EH (cell line): ENCODE measurements at regions not wholly inside any gene's neighbourhood (a gene's known extent, or its start where the extent isn't known, plus 50 kb on each side); places are given as distances from the start of the nearest gene placed in this dataset.
"Not testable (repeated sequence)": the region's sequence is repeated elsewhere in the genome, so short reads cannot be mapped to it uniquely, and the experiment has no call there.

Source experiments
- DNase-seq: peaks from one replicate; pipeline ENCODE4 v3.0.0-alpha.2; 2015; ENCODE audit warnings: low read depth

- DNase-seq: no peak
These were observed 741.8 kb downstream of the TMEM121 start for GRCh38 chr14:106268013-106268727.

DNA sequence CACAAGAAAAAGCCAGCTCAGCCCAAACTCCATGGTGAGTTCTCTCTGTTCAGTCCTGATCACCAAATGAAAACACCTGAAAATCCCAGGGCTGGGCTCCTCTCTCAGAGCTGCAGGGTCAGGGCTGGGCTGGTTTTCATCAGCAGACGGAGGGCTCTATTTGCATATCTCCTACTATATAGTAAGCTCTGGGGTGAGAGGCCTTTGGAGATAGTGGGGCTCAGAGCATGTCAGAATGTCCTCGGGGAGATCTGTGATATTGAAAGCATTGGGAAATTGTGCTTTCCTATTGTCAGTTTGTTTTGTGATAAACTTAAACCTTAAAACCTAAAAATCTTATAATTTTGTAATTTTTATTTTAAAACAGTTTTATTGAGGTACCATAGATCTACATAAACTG is 742.6 kb downstream of the TMEM121 start:
- DNase-seq: no peak

GRCh38 chr14:106269451-106270204 is 743.2 kb downstream of the TMEM121 start:
- no peak for DNase-seq

DNA sequence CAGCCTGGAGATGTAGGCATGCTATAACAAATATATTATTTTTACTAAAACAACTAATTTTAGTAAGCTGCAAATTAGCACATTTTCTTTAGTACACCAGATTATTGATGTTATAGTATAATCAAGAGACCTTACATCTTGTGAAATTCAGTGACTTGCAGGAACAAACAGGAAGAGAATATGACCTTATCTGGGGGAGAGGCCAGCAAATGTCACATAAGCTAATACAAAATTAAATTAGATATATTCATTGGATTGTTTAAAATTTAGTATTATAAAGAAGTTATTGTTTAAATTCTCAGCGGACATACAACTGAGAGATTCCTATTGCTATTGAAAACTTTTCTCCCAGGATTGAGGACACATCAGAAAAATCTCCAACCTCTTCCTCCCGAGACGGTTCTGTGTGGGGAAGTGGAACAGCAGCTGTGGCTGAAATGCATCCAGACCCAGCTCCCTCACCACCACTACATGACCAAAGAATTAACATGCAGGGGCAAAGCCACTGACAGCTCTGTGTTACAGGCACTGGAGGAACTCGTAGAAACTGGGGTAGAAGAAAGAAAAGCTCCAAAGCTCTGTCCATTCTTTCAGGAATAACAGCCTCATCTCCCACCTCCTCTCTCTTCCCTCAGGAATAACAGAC is 744.2 kb downstream of the TMEM121 start:
- DNase-seq: not testable (repeated sequence)

GRCh38 chr14:106276326-106277267 is 750.2 kb downstream of the TMEM121 start:
- no peak for DNase-seq

DNA sequence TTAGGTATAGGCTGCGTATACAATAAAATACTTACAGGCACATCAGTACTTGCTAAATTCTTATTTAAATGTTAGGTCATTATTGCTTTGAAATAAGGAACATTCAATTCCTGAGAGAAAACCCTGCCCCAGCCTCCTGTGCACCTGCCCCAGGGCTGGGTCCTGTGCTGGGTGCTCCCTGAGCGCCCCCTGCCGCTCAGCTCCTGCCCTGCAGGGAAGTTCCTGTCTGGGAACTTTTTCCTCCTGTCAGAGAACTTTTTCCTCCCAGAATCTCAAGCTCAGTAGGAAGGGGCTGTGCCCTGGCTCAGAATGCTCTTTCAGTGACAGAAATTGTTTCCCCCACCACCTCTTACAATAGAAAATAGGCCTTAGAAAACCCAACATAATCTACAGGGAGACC is 751.1 kb downstream of the TMEM121 start:
- no peak for DNase-seq

GRCh38 chr14:106280876-106281275 is 754.5 kb downstream of the TMEM121 start:
- no peak for DNase-seq

- DNase-seq: no peak
These were observed 760.4 kb downstream of the TMEM121 start for GRCh38 chr14:106286697-106287290.

GRCh38 chr14:106287506-106287905 is 761.1 kb downstream of the TMEM121 start:
- DNase-seq: no peak

- no peak for DNase-seq
These were observed 765.2 kb downstream of the TMEM121 start for GRCh38 chr14:106291626-106292025.

GRCh38 chr14:106294324-106294723 is 767.9 kb downstream of the TMEM121 start:
- no peak for DNase-seq

DNA sequence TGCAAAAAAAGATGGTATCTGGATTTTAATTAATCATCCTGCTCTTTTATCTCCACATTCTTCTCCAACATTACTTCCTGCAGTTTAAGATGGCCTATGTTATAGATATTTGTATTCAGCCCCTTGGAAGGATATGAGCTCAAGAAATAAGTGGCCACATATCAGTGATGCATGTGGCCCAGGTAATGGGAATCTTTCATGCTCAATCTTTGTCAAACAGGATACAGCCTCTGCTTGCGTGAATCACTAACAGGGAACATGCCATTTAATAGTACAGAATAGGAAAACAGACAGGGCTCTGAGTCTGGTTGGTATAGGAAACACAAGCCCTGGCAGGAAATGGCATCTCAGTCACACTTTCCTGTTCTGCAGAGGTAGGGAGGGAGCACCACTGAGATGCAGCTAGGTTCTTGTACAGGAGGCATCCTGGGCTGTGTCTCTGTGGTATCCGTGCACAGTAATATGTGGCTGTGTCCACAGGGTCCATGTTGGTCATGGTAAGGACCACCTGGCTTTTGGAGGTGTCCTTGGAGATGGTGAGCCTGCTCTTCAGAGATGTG is 774.6 kb downstream of the TMEM121 start:
- not testable (repeated sequence) for DNase-seq

DNA sequence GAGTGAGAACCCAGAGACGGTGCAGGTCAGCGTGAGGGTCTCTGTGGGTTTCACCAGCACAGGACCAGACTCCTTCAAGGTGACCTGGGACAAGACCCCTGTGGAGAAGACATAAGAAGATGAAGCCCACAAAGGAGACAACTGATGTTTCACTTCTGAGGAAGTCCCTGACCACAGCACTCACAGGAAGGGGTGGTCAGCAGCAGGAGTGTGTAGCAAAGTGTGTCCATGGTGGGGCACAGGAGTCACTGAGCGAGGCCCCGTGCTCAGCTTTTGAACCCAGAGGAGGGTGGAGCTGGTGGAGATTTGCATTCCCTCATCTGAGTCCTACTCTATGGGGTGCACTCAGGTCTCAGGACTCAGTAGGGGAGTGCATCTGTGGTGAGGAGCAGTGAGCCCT is 775.2 kb downstream of the TMEM121 start:
- not testable (repeated sequence) for DNase-seq

- DNase-seq: no peak
These were observed 776.3 kb downstream of the TMEM121 start for GRCh38 chr14:106302661-106303060.

DNA sequence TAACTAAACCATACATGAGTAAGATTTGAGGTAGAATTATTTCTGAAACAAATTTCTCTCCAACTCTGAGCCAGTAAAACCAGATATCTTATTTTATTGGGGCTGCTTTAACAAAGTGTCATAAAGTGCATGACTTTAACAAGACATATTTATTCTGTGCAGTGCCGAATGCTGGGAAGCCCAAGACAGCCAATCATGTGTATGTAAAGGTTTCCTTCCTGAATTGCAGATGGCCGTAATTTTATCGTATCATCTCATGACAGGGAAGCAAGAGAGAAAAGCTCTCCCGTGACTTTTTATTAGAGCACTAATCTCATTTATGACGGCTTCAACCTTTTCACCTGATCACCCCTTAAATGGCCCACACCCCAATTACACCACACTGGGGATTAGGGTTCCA is 777.9 kb downstream of the TMEM121 start:
- no peak for DNase-seq

DNA sequence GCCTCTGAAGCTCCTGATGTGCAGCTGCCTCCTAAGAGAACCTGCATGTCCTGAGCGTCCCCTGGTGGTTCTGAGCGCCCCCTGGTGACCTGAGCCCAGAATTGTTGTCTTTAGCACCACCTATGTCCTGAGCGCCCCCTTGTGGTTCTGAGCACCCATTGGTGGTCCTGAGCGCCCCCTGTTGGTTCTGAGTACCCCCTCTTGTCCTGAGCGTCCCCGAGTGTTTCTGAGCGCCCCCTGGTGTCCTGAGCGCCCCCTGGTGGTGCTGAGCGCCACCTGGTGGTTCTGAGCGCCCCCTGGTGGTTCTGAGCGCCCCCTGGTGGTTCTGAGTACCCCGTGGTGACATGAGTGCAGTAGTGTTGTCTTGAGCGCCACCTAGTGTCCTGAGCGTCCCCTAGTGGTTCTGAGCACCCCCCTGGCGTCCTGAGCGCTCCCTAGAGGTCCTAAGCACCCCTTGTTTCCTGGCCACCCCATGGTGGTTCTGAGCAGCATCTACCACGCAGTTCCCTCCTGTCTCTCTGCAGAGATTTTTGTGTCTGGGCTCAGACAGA is 782.5 kb downstream of the TMEM121 start:
- DNase-seq: no peak

DNA sequence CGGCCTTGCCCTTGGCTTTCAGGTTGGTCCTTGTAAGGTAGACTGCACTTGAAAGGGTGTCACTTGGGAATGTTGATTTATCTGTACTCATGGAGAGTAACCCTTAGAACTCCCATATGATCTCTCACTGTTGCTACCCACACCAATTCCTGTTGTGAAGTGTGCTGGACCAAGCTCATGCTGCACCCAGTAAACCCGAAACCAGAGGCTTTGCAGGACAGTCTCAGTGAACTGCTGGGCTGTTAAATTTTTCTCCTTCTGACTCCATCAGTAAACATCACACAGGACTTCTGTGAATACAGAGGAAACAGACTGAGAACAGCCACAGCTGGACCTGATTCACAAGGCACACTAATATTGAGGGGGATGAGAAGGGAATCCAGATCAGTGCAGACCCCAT is 783.0 kb downstream of the TMEM121 start:
- DNase-seq: no peak

DNA sequence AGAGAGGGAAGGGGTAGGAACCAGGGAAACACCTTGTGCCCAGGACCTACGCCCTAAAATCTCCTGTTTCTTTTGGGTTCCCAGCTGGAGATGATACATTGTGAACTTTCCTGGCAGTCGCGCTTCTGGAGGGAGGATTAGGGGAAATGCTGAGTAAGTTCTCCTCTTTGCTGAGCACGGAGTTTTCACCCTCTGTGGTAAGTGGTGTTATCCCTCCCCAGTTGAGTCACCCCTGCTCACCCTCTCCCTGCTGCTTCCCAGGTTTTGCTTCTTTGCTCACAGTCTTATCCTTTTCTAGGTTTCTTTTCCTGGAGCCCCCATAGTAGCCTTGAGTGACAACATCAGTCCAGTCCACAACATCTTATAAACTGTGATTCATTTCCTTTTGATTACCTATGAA is 789.1 kb downstream of the TMEM121 start:
- no peak for DNase-seq

DNA sequence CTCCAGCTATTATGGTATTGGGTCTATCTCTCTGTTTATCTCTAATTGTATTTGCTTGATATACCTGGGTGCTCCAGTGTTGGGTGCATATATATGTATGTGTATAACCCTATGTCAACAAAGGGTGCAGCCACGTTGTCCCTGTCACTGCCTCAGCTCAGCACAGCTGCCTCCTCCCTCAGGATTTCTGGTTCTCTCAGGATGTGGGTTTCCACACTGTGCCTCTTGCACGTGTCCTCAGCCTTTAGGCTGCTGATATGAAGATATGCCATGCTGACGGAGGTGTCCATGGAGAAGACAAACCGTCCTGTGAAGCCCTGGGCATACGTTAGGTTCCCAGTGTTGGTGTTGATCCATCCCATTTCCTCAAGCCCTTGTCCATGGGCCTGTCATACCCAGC is 791.2 kb downstream of the TMEM121 start:
- no peak for DNase-seq

DNA sequence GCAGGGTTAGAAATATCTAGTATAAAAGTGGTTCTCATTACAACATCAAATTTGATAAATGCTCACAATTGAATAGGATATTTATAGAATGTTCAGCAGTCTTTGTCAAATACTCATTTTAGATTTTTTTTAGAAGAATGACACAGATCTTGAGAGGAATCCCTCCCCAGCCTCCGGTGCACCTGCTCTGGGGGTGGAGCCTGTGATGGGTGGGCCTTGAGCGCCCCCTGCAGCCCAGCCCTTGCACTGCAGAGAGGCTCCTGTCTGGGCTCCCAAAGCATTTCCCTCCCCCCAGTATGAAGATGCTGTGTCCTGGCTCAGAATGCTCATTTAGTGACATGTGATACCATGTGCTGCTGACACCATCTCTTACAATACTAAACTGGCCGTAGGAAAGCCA is 792.3 kb downstream of the TMEM121 start:
- DNase-seq: no peak

DNA sequence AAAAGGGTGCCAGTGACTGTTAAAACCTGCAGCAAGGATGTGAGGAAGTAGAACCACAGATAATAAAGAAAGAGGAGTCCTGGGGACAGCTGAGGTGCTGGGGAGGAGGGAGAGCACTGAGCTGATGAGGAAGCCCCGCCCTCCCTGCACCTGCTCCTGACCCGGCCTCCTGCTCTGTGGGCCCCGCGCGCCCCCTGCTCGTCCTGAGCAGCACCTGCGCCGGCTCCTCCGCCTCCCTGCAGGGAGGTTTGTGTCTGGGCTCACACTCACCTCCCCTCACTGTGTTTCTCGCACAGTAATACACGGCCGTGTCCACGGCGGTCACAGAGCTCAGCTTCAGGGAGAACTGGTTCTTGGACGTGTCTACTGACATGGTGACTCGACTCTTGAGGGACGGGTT is 797.6 kb downstream of the TMEM121 start:
- DNase-seq: not testable (repeated sequence)
